ENCODE measurements at regions not wholly inside any gene's neighbourhood (a gene's known extent, or its start where the extent isn't known, plus 50 kb on each side); places are given as distances from the start of the nearest gene placed in this dataset.

DNA sequence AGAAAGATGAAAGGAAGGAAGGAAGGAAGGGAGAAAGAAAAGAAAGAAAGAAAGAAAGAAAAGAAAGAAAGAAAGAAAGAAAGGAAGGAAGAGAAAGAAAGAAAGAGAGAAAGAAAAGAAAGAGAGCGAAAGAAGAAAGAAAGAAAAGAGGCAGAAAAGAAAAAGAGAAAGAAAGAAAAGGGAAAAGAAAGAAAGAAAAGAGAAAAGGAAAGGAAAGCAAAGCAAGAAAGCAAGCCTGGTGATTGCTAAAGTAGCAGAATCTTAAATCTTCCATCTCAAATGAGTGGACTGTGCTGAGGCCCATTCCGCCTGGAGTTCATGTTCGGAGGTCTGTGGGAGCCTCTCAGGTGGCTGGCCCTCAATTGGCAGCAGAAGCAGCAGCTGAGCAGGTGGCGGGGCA, 148.4 kb downstream of the TFAP2A start:
- DNase-seq: no peak
- BruUV-seq (replicated peaks): no TSS peak
- Mint-ChIP-seq H3K4me3 (ENCODE audit: low read depth, unreplicated experiment) (no peak overlapping the region), H3K4me1 (ENCODE audit: low read depth, unreplicated experiment) (no peaks in the 10 kb centered on the region), H3K9me3 (ENCODE audit: low read depth, unreplicated experiment) (no peaks in the 10 kb centered on the region), H3K27ac (ENCODE audit: unreplicated experiment) (no peak overlapping the region), H3K36me3 (ENCODE audit: insufficient read depth, unreplicated experiment) (no peaks in the 10 kb centered on the region), H3K27me3 (ENCODE audit: unreplicated experiment) (no peaks in the 10 kb centered on the region)
- intact Hi-C loops (cut with micrococcal nuclease; ENCODE audit: unreplicated experiment): no loop called here
- CTCF ChIA-PET: no interaction called here
- TF ChIP-seq, protein P1, sequence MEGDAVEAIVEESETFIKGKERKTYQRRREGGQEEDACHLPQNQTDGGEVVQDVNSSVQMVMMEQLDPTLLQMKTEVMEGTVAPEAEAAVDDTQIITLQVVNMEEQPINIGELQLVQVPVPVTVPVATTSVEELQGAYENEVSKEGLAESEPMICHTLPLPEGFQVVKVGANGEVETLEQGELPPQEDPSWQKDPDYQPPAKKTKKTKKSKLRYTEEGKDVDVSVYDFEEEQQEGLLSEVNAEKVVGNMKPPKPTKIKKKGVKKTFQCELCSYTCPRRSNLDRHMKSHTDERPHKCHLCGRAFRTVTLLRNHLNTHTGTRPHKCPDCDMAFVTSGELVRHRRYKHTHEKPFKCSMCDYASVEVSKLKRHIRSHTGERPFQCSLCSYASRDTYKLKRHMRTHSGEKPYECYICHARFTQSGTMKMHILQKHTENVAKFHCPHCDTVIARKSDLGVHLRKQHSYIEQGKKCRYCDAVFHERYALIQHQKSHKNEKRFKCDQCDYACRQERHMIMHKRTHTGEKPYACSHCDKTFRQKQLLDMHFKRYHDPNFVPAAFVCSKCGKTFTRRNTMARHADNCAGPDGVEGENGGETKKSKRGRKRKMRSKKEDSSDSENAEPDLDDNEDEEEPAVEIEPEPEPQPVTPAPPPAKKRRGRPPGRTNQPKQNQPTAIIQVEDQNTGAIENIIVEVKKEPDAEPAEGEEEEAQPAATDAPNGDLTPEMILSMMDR (IDR thresholded peaks at IDR 0.05; ENCODE audit: unreplicated experiment): no peak

DNA sequence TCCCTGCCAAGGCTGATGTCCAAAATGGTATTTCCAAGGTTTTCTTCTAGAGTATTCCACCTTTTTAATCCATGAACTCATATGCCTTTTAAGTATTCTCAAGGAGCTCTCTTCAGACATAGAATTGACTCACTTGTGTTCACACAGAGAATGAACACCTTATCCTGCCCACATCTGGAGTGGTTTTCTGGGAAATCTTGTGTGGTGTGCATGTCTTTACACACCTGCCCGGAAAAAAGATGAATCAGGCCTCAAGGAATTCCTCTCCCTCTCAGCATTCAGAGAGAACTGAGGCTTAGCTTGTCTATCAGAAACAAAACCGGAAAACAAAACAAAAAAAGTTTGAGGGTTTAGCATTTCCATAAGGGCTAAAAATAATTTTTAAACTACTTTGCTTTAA, 148.8 kb downstream of the TFAP2A start:
- DNase-seq: no peak
- no TSS peak for BruUV-seq (replicated peaks)
- no peaks in the 10 kb centered on the region for H3K27me3 Mint-ChIP-seq (ENCODE audit: unreplicated experiment)
- intact Hi-C loops (cut with micrococcal nuclease; ENCODE audit: unreplicated experiment): no loop called here
- TF ChIP-seq, protein P1 (IDR thresholded peaks at IDR 0.05; ENCODE audit: unreplicated experiment): no peak
- no peak overlapping the region for H3K4me3 Mint-ChIP-seq (ENCODE audit: low read depth, unreplicated experiment)
- no peaks in the 10 kb centered on the region for H3K4me1 Mint-ChIP-seq (ENCODE audit: low read depth, unreplicated experiment)
- no peak overlapping the region for H3K27ac Mint-ChIP-seq (ENCODE audit: unreplicated experiment)
- no peaks in the 10 kb centered on the region for H3K9me3 Mint-ChIP-seq (ENCODE audit: low read depth, unreplicated experiment)
- H3K36me3 Mint-ChIP-seq (ENCODE audit: insufficient read depth, unreplicated experiment): no peaks in the 10 kb centered on the region
- CTCF ChIA-PET: no interaction called here

DNA sequence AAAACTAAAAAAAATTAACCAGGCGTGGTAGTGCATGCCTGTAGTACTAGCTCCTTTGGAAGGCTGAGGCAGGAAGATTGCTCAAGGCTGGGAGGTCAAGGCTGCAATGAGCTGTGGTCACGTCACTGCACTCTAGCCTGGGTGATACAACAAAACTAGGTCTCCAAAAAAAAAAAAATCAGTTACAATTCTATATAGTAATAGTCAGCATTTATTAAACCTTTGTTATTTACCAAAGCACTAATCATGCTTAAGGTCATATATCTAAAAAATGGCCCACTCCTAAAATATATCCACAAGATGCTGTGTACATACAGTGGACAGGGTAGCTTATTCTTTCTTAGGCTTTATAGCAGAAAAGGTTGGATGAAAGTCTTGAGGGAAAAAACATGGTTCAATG, 152.4 kb downstream of the TFAP2A start:
- TF ChIP-seq, protein P1 (IDR thresholded peaks at IDR 0.05; ENCODE audit: unreplicated experiment): no peak
- Mint-ChIP-seq H3K4me1 (ENCODE audit: low read depth, unreplicated experiment) (no peaks in the 10 kb centered on the region), H3K27me3 (ENCODE audit: unreplicated experiment) (no peaks in the 10 kb centered on the region), H3K9me3 (ENCODE audit: low read depth, unreplicated experiment) (no peaks in the 10 kb centered on the region), H3K36me3 (ENCODE audit: insufficient read depth, unreplicated experiment) (no peaks in the 10 kb centered on the region), H3K4me3 (ENCODE audit: low read depth, unreplicated experiment) (no peak overlapping the region), H3K27ac (ENCODE audit: unreplicated experiment) (no peak overlapping the region)
- intact Hi-C loops (cut with micrococcal nuclease; ENCODE audit: unreplicated experiment): no loop called here
- no peak for DNase-seq
- CTCF ChIA-PET: no interaction called here
- BruUV-seq (replicated peaks): no TSS peak

DNA sequence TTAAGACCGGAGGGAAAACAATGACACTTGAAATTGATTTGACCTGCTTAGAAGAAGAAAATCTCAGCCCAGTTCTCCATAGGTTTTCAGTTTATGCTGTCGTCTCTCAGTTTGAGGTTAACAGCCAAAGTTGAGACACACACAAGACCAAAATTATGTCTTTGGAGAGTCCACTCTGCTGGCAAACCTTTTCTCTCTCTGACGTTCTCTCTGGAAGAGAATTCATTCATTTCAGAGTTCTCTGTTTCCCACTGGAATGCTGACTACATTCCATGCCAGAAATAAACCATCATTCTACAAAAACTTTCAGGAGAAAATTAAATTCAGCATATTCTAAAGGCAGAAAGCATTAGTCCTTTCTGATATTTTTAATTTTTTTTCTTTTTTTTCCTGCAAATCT, 155.2 kb downstream of the TFAP2A start:
- DNase-seq: no peak
- Mint-ChIP-seq H3K27me3 (ENCODE audit: unreplicated experiment) (no peaks in the 10 kb centered on the region), H3K4me1 (ENCODE audit: low read depth, unreplicated experiment) (no peaks in the 10 kb centered on the region), H3K4me3 (ENCODE audit: low read depth, unreplicated experiment) (no peak overlapping the region), H3K9me3 (ENCODE audit: low read depth, unreplicated experiment) (no peaks in the 10 kb centered on the region), H3K27ac (ENCODE audit: unreplicated experiment) (no peak overlapping the region), H3K36me3 (ENCODE audit: insufficient read depth, unreplicated experiment) (no peaks in the 10 kb centered on the region)
- TF ChIP-seq, protein P1 (IDR thresholded peaks at IDR 0.05; ENCODE audit: unreplicated experiment): no peak
- no TSS peak for BruUV-seq (replicated peaks)
- CTCF ChIA-PET: no interaction called here
- intact Hi-C loops (cut with micrococcal nuclease; ENCODE audit: unreplicated experiment): no loop called here

DNA sequence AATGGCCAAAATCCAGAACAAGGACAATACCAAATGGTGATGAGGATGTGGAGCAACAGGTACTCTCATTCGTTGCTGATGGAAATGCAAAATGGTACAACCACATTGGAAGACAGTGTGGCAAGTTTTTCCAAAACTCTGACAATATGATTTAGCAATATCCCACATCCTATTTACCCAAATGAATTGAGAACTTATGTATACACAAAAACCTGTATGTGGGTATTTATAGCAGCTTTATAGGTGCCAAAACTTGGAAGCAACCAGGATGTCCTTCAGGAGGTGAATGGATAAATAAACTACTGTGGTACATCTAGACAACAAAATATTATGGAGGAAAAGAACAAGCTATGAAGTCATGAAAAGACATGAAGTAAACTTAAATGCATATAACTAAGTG, 156.5 kb downstream of the TFAP2A start:
- H3K36me3 Mint-ChIP-seq (ENCODE audit: insufficient read depth, unreplicated experiment): no peaks in the 10 kb centered on the region
- DNase-seq: no peak
- no TSS peak for BruUV-seq (replicated peaks)
- H3K4me3 Mint-ChIP-seq (ENCODE audit: low read depth, unreplicated experiment): no peak overlapping the region
- CTCF ChIA-PET: no interaction called here
- TF ChIP-seq, protein P1 (IDR thresholded peaks at IDR 0.05; ENCODE audit: unreplicated experiment): no peak
- H3K4me1 Mint-ChIP-seq (ENCODE audit: low read depth, unreplicated experiment): no peaks in the 10 kb centered on the region
- no peaks in the 10 kb centered on the region for H3K9me3 Mint-ChIP-seq (ENCODE audit: low read depth, unreplicated experiment)
- H3K27ac Mint-ChIP-seq (ENCODE audit: unreplicated experiment): no peak overlapping the region
- intact Hi-C loops (cut with micrococcal nuclease; ENCODE audit: unreplicated experiment): no loop called here
- H3K27me3 Mint-ChIP-seq (ENCODE audit: unreplicated experiment): no peaks in the 10 kb centered on the region
